H1 (cell line): ENCODE measurements at regions not wholly inside any gene's neighbourhood (a gene's known extent, or its start where the extent isn't known, plus 50 kb on each side); places are given as distances from the start of the nearest gene placed in this dataset.

Source experiments
- CTCF ChIA-PET: fragments of 300-600 bp; sonication (Branson Sonifier 250); formaldehyde crosslinking; loops from one replicate; lab custom pipeline; 2021; ENCODE audit not compliant: partially characterized antibody; lab: Charles Lee
- POLR2A ChIA-PET: fragments of 300-600 bp; sonication (Branson Sonifier 250); formaldehyde crosslinking; loops from one replicate; lab custom pipeline; 2021; ENCODE audit warnings: inconsistent platforms; ENCODE audit not compliant: partially characterized antibody; lab: Charles Lee
- DNase-seq, 2 experiments: peaks; one replicate each; pipeline versions ENCODE4 v3.0.0 to v3.0.0-alpha.2; 2010 to 2022; ENCODE audit warnings: low spot score in 2 of 2, low read depth in 1 of 2, mixed read lengths in 1 of 2
- FAIRE-seq: peaks from 2 replicates; lab custom pipeline; 2011; peaks lifted over from hg19 to GRCh38; lab: Jason Lieb, UNC
- H2AFZ ChIP-seq: 2 replicates; pipeline ENCODE4 v1.8.1; 2012; ENCODE audit warnings: low read length, inconsistent platforms
- H2AK5ac ChIP-seq: 2 replicates; pipeline ENCODE4 v1.6.1; 2013; ENCODE audit warnings: low read depth, low read length
- H2BK120ac ChIP-seq: replicated peaks from 2 replicates; pipeline ENCODE3; 2013; ENCODE audit warnings: low read depth, low read length, inconsistent platforms
- H2BK12ac ChIP-seq: 2 replicates; pipeline ENCODE4 v1.6.1; 2013; ENCODE audit warnings: low read depth, low read length
- H2BK15ac ChIP-seq: 2 replicates; pipeline ENCODE4 v1.6.1; 2013; ENCODE audit warnings: low read length
- H2BK20ac ChIP-seq: 2 replicates; pipeline ENCODE4 v1.6.1; 2013; ENCODE audit warnings: low read length
- H2BK5ac ChIP-seq: 2 replicates; pipeline ENCODE4 v1.6.1; 2013; ENCODE audit warnings: low read depth, low read length
- H3K14ac ChIP-seq: 2 replicates; pipeline ENCODE4 v1.6.1; 2013; ENCODE audit warnings: inconsistent platforms; ENCODE audit not compliant: insufficient read length
- H3K18ac ChIP-seq: 2 replicates; pipeline ENCODE4 v1.6.1; 2013; ENCODE audit warnings: low read length; ENCODE audit errors: extremely low read depth
- H3K23ac ChIP-seq: 2 replicates; pipeline ENCODE4 v1.6.1; 2013; ENCODE audit warnings: inconsistent platforms; ENCODE audit not compliant: insufficient read length
- H3K23me2 ChIP-seq: 2 replicates; pipeline ENCODE4 v1.6.1; 2013; ENCODE audit warnings: low read depth, low read length
- H3K27ac ChIP-seq: 2 replicates; pipeline ENCODE4 v1.6.1; 2011; ENCODE audit warnings: low read depth, low read length, inconsistent platforms
- H3K27me3 ChIP-seq, 4 experiments: replicated peaks in 1 of 4; 1 replicate in 1 of 4; 2 replicates in 3 of 4; pipeline versions ENCODE4 v1.6.1 to v1.8.1; 2011 to 2013; ENCODE audit warnings: low read length in 3 of 4, mild to moderate bottlenecking in 3 of 4, inconsistent platforms in 2 of 4, mixed read lengths in 2 of 4, moderate library complexity in 1 of 4; ENCODE audit not compliant: control insufficient read depth in 3 of 4, insufficient read depth in 3 of 4; ENCODE audit errors: extremely low read depth in 1 of 4
- H3K36me3 ChIP-seq, 4 experiments: 2 replicates each; pipeline versions ENCODE4 v1.6.1 to v1.8.1; 2011 to 2013; ENCODE audit warnings: mild to moderate bottlenecking in 4 of 4, low read length in 3 of 4, moderate library complexity in 2 of 4, control low read depth in 1 of 4, inconsistent platforms in 1 of 4; ENCODE audit not compliant: insufficient read depth in 4 of 4, control insufficient read depth in 2 of 4
- H3K4ac ChIP-seq: replicated peaks from 2 replicates; pipeline ENCODE3; 2013; ENCODE audit warnings: low read length, low read depth, mixed read lengths, inconsistent platforms; ENCODE audit not compliant: insufficient read length
- H3K4me1 ChIP-seq, 4 experiments: replicated peaks in 1 of 4; 1 replicate in 1 of 4; 2 replicates in 3 of 4; pipeline versions ENCODE4 v1.6.1 to v1.8.1; 2011 to 2013; ENCODE audit warnings: low read length in 3 of 4, inconsistent platforms in 2 of 4, mixed read lengths in 1 of 4; ENCODE audit not compliant: insufficient read depth in 4 of 4, control insufficient read depth in 3 of 4
- H3K4me2 ChIP-seq, 2 experiments: 2 replicates each; pipeline versions ENCODE4 v1.6.1 to v1.8.1; 2011 to 2013; ENCODE audit warnings: low read depth in 2 of 2, low read length in 2 of 2, control low read depth in 1 of 2, inconsistent platforms in 1 of 2, mild to moderate bottlenecking in 1 of 2; ENCODE audit not compliant: insufficient read depth in 1 of 2
- H3K4me3 ChIP-seq, 4 experiments: fragments of 200-600, 300-600 bp in 1 of 4; sonication (generic), shearing (Covaris generic), sonication (Bioruptor Twin) in 1 of 4; 2 replicates each; pipeline versions ENCODE4 v1.5.1 to v1.8.1; 2011 to 2016; ENCODE audit warnings: low read length in 4 of 4, low read depth in 3 of 4, control low read depth in 2 of 4, inconsistent platforms in 2 of 4, mild to moderate bottlenecking in 2 of 4, mixed read lengths in 1 of 4, moderate library complexity in 1 of 4; ENCODE audit not compliant: insufficient read depth in 2 of 4; ENCODE audit errors: extremely low read depth in 1 of 4
- H3K56ac ChIP-seq: replicated peaks from 2 replicates; pipeline ENCODE3; 2013; ENCODE audit warnings: low read depth, mild to moderate bottlenecking, mixed read lengths, low read length, inconsistent platforms; ENCODE audit not compliant: insufficient read length
- H3K79me1 ChIP-seq: 2 replicates; pipeline ENCODE4 v1.6.1; 2013; ENCODE audit warnings: low read depth, low read length, control low read depth
- H3K79me2 ChIP-seq, 2 experiments: 2 replicates each; pipeline versions ENCODE4 v1.6.1 to v1.8.1; 2012 to 2013; ENCODE audit warnings: low read length in 2 of 2, mild to moderate bottlenecking in 2 of 2, inconsistent platforms in 1 of 2; ENCODE audit not compliant: insufficient read depth in 2 of 2, control insufficient read depth in 1 of 2
- H3K9ac ChIP-seq, 4 experiments: replicated peaks in 1 of 4; 1 replicate in 1 of 4; 2 replicates in 3 of 4; pipeline versions ENCODE4 v1.6.1 to v1.8.1; 2011 to 2013; ENCODE audit warnings: low read depth in 3 of 4, low read length in 3 of 4, control low read depth in 2 of 4, mild to moderate bottlenecking in 2 of 4, moderate library complexity in 2 of 4, inconsistent platforms in 1 of 4; ENCODE audit errors: extremely low read depth in 1 of 4
- H3K9me3 ChIP-seq, 2 experiments: 2 replicates each; pipeline versions ENCODE4 v1.6.1 to v1.8.1; 2012 to 2013; ENCODE audit warnings: mild to moderate bottlenecking in 2 of 2, moderate library complexity in 2 of 2, control low read depth in 1 of 2, inconsistent platforms in 1 of 2, low read depth in 1 of 2, low read length in 1 of 2, mixed read lengths in 1 of 2; ENCODE audit not compliant: insufficient read depth in 2 of 2
- H4K20me1 ChIP-seq, 2 experiments: replicated peaks in 1 of 2; 2 replicates each; pipeline versions ENCODE3 to v1.8.1; 2011 to 2013; ENCODE audit warnings: inconsistent platforms in 2 of 2, low read length in 2 of 2, mild to moderate bottlenecking in 1 of 2; ENCODE audit not compliant: insufficient read depth in 2 of 2, control insufficient read depth in 1 of 2
- H4K5ac ChIP-seq: 2 replicates; pipeline ENCODE4 v1.6.1; 2013; ENCODE audit warnings: low read length, low read depth, mixed read lengths, inconsistent platforms; ENCODE audit not compliant: insufficient read length
- H4K8ac ChIP-seq: 2 replicates; pipeline ENCODE4 v1.8.0; 2013; ENCODE audit warnings: mild to moderate bottlenecking, moderate library complexity, low read length, inconsistent platforms; ENCODE audit not compliant: insufficient read depth; ENCODE audit errors: extremely low read depth
- H4K91ac ChIP-seq: replicated peaks from 2 replicates; pipeline ENCODE3; 2013; ENCODE audit warnings: low read length, mixed read lengths, inconsistent platforms; ENCODE audit not compliant: insufficient read length
- ASH2L ChIP-seq: fragments of 200-600, 300-600 bp; sonication (generic); IDR thresholded peaks from one replicate; pipeline ENCODE4 v1.7.1; 2017; ENCODE audit warnings: low read length
- GABPA ChIP-seq: IDR thresholded peaks from 2 replicates; pipeline ENCODE4 v1.6.1; 2011; ENCODE audit warnings: mild to moderate bottlenecking, low read length, moderate library complexity, borderline replicate concordance; ENCODE audit not compliant: insufficient read depth
- MAFK ChIP-seq: IDR thresholded peaks from 2 replicates; pipeline ENCODE4 v1.6.1; 2012; ENCODE audit warnings: low read depth, mild to moderate bottlenecking, improper control_type of control experiment, low read length
- RFX5 ChIP-seq: IDR thresholded peaks from 2 replicates; pipeline ENCODE4 v1.6.1; 2011; ENCODE audit warnings: low read depth, low read length, improper control_type of control experiment, borderline replicate concordance
- SIN3A ChIP-seq, 2 experiments: IDR thresholded peaks in 1 of 2; conservative IDR thresholded peaks in 1 of 2; 2 replicates each; pipeline ENCODE4 v1.6.1; 2011 to 2012; ENCODE audit warnings: low read length in 2 of 2, improper control_type of control experiment in 1 of 2, low read depth in 1 of 2, mild to moderate bottlenecking in 1 of 2
- YY1 ChIP-seq: IDR thresholded peaks from 2 replicates; pipeline ENCODE4 v1.6.1; 2011; ENCODE audit warnings: low read depth, mild to moderate bottlenecking, low read length
- WGBS, 2 experiments: shearing (Covaris generic) in 1 of 2; methylation state at CpG; one replicate each; pipeline versions ENCODE4 v1.1.6 to v1.1.7; 2013 to 2015; ENCODE audit warnings: low lambda C conversion rate in 2 of 2, mixed read lengths in 2 of 2, inconsistent platforms in 1 of 2, low coverage in 1 of 2, missing lambda C conversion rate in 1 of 2; ENCODE audit not compliant: insufficient replicate concordance in 2 of 2, insufficient coverage in 1 of 2, insufficient read length in 1 of 2; ENCODE audit errors: extremely low coverage in 1 of 2, missing lambda C conversion rate in 1 of 2; 5-methylcytosine and 5-hydroxymethylcytosine counted together
- TF ChIP-seq, protein P1 (sequence below), 3 experiments: IDR thresholded peaks; 1 replicate in 2 of 3; 2 replicates in 1 of 3; pipeline versions ENCODE4 v1.5.1 to v1.6.1; 2011; ENCODE audit warnings: low read length in 3 of 3, mild to moderate bottlenecking in 3 of 3, inconsistent platforms in 2 of 3, low read depth in 1 of 3, moderate library complexity in 1 of 3; ENCODE audit not compliant: insufficient read depth in 1 of 3; ENCODE audit errors: control extremely low read depth in 1 of 3
- TF ChIP-seq, protein P2 (sequence below): IDR thresholded peaks from 2 replicates; pipeline ENCODE4 v1.6.1; 2011; ENCODE audit warnings: low read length, improper control_type of control experiment

DNA sequence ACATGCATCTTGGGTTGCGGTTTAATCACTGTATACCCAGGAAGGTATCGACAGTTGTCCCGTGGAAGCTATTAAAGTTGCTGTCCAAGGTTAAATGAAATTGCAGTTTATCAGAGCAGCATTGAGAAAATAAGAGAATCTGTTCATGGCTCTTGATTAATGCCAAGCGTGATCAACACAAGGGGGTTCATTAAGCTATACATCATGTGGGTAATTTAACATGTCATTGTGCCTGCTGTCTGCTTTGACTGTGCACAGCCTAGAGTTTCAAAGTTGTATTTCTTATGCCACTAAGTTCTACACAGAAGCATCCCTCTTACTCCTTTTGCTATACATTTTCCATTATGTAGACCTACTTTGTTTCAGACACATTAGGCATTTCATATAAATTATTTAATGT is 74.8 kb upstream of the SP8 start:
- H3K23me2 ChIP-seq, result no peaks in the 10 kb centered on the region
- H3K4me3 ChIP-seq, result no peak overlapping the region
- no peak overlapping the region for H3K27ac ChIP-seq
- H3K79me2 ChIP-seq, result no peaks in the 10 kb centered on the region
- no peak overlapping the region for H2AK5ac ChIP-seq
- no peak overlapping the region for H3K56ac ChIP-seq
- no peak overlapping the region for H2BK20ac ChIP-seq
- no peak overlapping the region for H2BK5ac ChIP-seq
- no peak overlapping the region for H3K9ac ChIP-seq
- H2BK120ac ChIP-seq, result no peak overlapping the region
- DNase-seq (no peak), FAIRE-seq (no peak)
- H4K91ac ChIP-seq, result no peak overlapping the region
- H3K14ac ChIP-seq, result no peak overlapping the region
- CTCF ChIA-PET, result no interaction called here
- no peaks in the 10 kb centered on the region for H4K20me1 ChIP-seq
- TF ChIP-seq GABPA (no peak), ASH2L (no peak), MAFK (no peak), RFX5 (no peak), YY1 (no peak), SIN3A (conservative IDR thresholded peaks at IDR 0.05 in 1 of 2, IDR thresholded peaks at IDR 0.05 in 1 of 2; ENCODE audit: low read depth in 1 of 2, low read length in 2 of 2) (no peak)
- TF ChIP-seq, protein P1, sequence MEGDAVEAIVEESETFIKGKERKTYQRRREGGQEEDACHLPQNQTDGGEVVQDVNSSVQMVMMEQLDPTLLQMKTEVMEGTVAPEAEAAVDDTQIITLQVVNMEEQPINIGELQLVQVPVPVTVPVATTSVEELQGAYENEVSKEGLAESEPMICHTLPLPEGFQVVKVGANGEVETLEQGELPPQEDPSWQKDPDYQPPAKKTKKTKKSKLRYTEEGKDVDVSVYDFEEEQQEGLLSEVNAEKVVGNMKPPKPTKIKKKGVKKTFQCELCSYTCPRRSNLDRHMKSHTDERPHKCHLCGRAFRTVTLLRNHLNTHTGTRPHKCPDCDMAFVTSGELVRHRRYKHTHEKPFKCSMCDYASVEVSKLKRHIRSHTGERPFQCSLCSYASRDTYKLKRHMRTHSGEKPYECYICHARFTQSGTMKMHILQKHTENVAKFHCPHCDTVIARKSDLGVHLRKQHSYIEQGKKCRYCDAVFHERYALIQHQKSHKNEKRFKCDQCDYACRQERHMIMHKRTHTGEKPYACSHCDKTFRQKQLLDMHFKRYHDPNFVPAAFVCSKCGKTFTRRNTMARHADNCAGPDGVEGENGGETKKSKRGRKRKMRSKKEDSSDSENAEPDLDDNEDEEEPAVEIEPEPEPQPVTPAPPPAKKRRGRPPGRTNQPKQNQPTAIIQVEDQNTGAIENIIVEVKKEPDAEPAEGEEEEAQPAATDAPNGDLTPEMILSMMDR (IDR thresholded peaks at IDR 0.05; ENCODE audit: control extremely low read depth in 1 of 3, insufficient read depth in 1 of 3, low read depth in 1 of 3, low read length in 3 of 3), result no peak
- TF ChIP-seq, protein P2, sequence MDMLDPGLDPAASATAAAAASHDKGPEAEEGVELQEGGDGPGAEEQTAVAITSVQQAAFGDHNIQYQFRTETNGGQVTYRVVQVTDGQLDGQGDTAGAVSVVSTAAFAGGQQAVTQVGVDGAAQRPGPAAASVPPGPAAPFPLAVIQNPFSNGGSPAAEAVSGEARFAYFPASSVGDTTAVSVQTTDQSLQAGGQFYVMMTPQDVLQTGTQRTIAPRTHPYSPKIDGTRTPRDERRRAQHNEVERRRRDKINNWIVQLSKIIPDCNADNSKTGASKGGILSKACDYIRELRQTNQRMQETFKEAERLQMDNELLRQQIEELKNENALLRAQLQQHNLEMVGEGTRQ, result no peak
- H4K8ac ChIP-seq, result no peak overlapping the region
- no peaks in the 10 kb centered on the region for H3K79me1 ChIP-seq
- no peaks in the 10 kb centered on the region for H3K9me3 ChIP-seq
- H4K5ac ChIP-seq, result no peak overlapping the region
- H2AFZ ChIP-seq, result no peak overlapping the region
- no peaks in the 10 kb centered on the region for H3K36me3 ChIP-seq
- no peak overlapping the region for H3K23ac ChIP-seq
- peaks cover 0 to 5% (median 1%) of the 10 kb centered on the region in 4 experiments; a peak in 3 of 7 replicates for H3K4me1 ChIP-seq
- no peak overlapping the region for H2BK15ac ChIP-seq
- H3K18ac ChIP-seq, result no peak overlapping the region
- POLR2A ChIA-PET, result no interaction called here
- no peak overlapping the region for H3K4ac ChIP-seq
- 96% methylated on average over 4 of the region's 4 CpGs; no CpG with 5 or more reads in 1 of the 2 experiments for WGBS, 2 experiments
- no peak overlapping the region for H2BK12ac ChIP-seq
- H3K27me3 ChIP-seq, result no peaks in the 10 kb centered on the region
- H3K4me2 ChIP-seq, result no peak overlapping the region
